ENCODE measurements at regions not wholly inside any gene's neighbourhood (a gene's known extent, or its start where the extent isn't known, plus 50 kb on each side); places are given as distances from the start of the nearest gene placed in this dataset.

DNA sequence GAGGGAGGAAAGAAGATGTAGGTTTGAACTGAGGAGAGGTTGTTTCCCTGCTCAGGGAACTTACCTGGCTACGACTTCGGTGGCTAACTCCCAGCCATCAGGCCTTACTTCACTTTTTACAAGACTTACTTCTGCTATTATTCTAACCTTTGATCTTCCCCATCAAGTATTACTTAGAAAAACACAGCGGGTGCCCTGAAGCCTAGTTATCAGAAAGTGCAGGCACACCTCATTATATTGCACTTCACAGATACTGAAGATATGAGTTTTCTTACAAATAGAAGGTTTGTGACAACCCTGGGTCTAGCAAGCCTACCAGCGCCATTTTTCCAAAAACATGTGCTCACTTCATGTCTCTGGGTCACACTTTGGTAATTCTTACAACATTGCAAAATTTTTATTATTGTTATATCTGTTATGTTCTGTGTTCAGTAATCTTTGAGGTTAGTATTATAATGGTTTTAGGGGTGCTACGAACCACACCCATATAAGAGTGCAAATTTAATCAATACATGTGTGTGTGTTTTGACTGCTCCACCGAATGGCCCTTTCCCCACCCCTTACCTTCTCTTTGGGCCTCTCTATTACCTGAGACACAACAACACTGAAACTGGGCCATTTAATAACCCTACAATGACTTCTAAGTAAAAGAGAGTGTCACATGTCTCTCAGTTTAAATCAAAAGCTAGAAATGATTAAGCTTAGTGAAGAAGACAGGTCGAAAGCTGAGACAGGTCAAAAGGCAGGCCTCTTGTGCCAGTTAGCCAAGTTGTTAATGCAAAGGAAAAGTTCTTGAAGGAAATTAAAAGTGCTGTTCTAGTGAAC is 2102.7 kb upstream of the WWC1 start:
- Histone ChIP-seq H3K4me3 (ENCODE audit: insufficient read depth, low read length, poor library complexity, severe bottlenecking) (no peak overlapping the region), H3K9me2 (replicated peaks; ENCODE audit: insufficient read depth, low read length) (no peaks in the 10 kb centered on the region), H3K9ac (ENCODE audit: low read length) (no peak overlapping the region), H2AFZ (ENCODE audit: low read depth, low read length, severe bottlenecking) (no peak overlapping the region), H3K4me2 (ENCODE audit: low read depth, low read length, poor library complexity, severe bottlenecking) (no peak overlapping the region), H3K36me3 (ENCODE audit: low read length) (no peaks in the 10 kb centered on the region), H3K9me3 (ENCODE audit: insufficient read depth, low read length) (no peaks in the 10 kb centered on the region), H3K79me2 (ENCODE audit: insufficient read depth, low read length) (no peaks in the 10 kb centered on the region), H3K27me3 (ENCODE audit: low read length) (no peaks in the 10 kb centered on the region), H3F3A (ENCODE audit: insufficient read depth) (no peaks in the 10 kb centered on the region), H3K27ac (ENCODE audit: low read depth, low read length) (no peak overlapping the region), H4K20me1 (ENCODE audit: low read depth, low read length) (no peaks in the 10 kb centered on the region)
- TF ChIP-seq, protein P1, sequence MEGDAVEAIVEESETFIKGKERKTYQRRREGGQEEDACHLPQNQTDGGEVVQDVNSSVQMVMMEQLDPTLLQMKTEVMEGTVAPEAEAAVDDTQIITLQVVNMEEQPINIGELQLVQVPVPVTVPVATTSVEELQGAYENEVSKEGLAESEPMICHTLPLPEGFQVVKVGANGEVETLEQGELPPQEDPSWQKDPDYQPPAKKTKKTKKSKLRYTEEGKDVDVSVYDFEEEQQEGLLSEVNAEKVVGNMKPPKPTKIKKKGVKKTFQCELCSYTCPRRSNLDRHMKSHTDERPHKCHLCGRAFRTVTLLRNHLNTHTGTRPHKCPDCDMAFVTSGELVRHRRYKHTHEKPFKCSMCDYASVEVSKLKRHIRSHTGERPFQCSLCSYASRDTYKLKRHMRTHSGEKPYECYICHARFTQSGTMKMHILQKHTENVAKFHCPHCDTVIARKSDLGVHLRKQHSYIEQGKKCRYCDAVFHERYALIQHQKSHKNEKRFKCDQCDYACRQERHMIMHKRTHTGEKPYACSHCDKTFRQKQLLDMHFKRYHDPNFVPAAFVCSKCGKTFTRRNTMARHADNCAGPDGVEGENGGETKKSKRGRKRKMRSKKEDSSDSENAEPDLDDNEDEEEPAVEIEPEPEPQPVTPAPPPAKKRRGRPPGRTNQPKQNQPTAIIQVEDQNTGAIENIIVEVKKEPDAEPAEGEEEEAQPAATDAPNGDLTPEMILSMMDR (IDR thresholded peaks at IDR 0.05; ENCODE audit: insufficient read depth, low read length, poor library complexity, severe bottlenecking), result no peak
- no peak for TF ChIP-seq EZH2phosphoT487 (conservative IDR thresholded peaks at IDR 0.05; ENCODE audit: low read length)

DNA sequence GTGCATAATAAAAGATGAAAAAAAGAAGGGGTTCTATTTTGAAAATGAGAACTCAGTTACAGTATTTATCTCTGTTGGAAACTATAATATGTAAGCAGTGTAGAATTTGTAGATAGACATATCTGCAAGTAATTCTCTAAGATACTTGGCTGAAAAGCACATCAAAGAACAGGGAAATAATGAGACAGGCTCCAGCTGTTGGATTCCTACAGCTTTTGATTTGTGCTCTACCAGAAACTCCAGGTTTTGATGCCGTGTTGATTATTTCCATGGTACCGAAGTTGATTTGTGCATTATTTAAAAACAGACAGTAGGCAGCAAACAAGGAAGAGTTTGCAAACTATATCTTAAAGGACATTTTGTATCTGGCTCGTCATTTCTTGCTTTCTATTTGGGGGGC is 2098.7 kb upstream of the WWC1 start:
- Histone ChIP-seq H3K9me2 (replicated peaks; ENCODE audit: insufficient read depth, low read length) (no peaks in the 10 kb centered on the region), H3K4me3 (ENCODE audit: insufficient read depth, low read length, poor library complexity, severe bottlenecking) (no peak overlapping the region), H3K4me2 (ENCODE audit: low read depth, low read length, poor library complexity, severe bottlenecking) (no peak overlapping the region), H3K27ac (ENCODE audit: low read depth, low read length) (no peak overlapping the region), H3K36me3 (ENCODE audit: low read length) (no peaks in the 10 kb centered on the region), H2AFZ (ENCODE audit: low read depth, low read length, severe bottlenecking) (no peak overlapping the region), H3K9me3 (ENCODE audit: insufficient read depth, low read length) (no peaks in the 10 kb centered on the region), H4K20me1 (ENCODE audit: low read depth, low read length) (no peaks in the 10 kb centered on the region), H3K9ac (ENCODE audit: low read length) (no peak overlapping the region), H3F3A (ENCODE audit: insufficient read depth) (no peaks in the 10 kb centered on the region), H3K27me3 (ENCODE audit: low read length) (no peaks in the 10 kb centered on the region), H3K79me2 (ENCODE audit: insufficient read depth, low read length) (no peaks in the 10 kb centered on the region)
- TF ChIP-seq EZH2phosphoT487 (conservative IDR thresholded peaks at IDR 0.05; ENCODE audit: low read length), result no peak
- TF ChIP-seq, protein P1 (IDR thresholded peaks at IDR 0.05; ENCODE audit: insufficient read depth, low read length, poor library complexity, severe bottlenecking), result no peak

DNA sequence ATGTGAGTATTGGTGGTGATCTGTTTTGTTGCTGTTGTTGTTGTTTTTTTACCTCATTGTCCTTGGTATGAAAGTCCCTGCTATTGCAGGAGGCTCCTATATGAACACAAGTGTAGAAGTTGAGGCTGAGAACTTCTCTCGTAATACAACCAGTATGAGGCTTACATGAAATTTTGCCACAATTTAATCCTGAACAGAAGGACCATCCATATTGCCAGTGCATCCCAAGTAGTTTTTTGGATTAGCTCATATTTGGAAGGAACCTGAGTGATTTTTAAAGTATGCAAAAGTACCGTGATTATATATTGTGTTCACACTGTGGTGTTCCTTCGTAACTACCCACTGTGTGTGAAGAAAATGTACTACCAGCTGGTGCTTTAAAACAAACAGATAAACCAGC is 2095.5 kb upstream of the WWC1 start:
- Histone ChIP-seq H3K9me3 (ENCODE audit: insufficient read depth, low read length) (no peaks in the 10 kb centered on the region), H4K20me1 (ENCODE audit: low read depth, low read length) (no peaks in the 10 kb centered on the region), H3K27ac (ENCODE audit: low read depth, low read length) (no peak overlapping the region), H3K9me2 (replicated peaks; ENCODE audit: insufficient read depth, low read length) (no peaks in the 10 kb centered on the region), H3K79me2 (ENCODE audit: insufficient read depth, low read length) (no peaks in the 10 kb centered on the region), H3K9ac (ENCODE audit: low read length) (no peak overlapping the region), H3F3A (ENCODE audit: insufficient read depth) (no peaks in the 10 kb centered on the region), H3K4me3 (ENCODE audit: insufficient read depth, low read length, poor library complexity, severe bottlenecking) (no peak overlapping the region), H3K27me3 (ENCODE audit: low read length) (no peaks in the 10 kb centered on the region), H3K36me3 (ENCODE audit: low read length) (no peaks in the 10 kb centered on the region), H3K4me2 (ENCODE audit: low read depth, low read length, poor library complexity, severe bottlenecking) (no peak overlapping the region), H2AFZ (ENCODE audit: low read depth, low read length, severe bottlenecking) (no peak overlapping the region)
- TF ChIP-seq, protein P1 (IDR thresholded peaks at IDR 0.05; ENCODE audit: insufficient read depth, low read length, poor library complexity, severe bottlenecking), result no peak
- TF ChIP-seq EZH2phosphoT487 (conservative IDR thresholded peaks at IDR 0.05; ENCODE audit: low read length), result no peak

All from SU-DHL-6 (cell line).